OCI-LY1 (cell line): ENCODE measurements at regions not wholly inside any gene's neighbourhood (a gene's known extent, or its start where the extent isn't known, plus 50 kb on each side); places are given as distances from the start of the nearest gene placed in this dataset.
"Not testable (repeated sequence)": the region's sequence is repeated elsewhere in the genome, so short reads cannot be mapped to it uniquely, and the experiment has no call there.

ENCODE experiments used
- H2AFZ ChIP-seq: fragments of 200-600 bp; sonication (generic), shearing (Covaris generic); 2 replicates; pipeline ENCODE4 v1.6.0; 2014; ENCODE audit warnings: antibody characterized with exemption, mild to moderate bottlenecking, low read length
- H3F3A ChIP-seq: fragments of 200-600 bp; sonication (generic), shearing (Covaris generic); 2 replicates; pipeline ENCODE4 v1.6.0; 2014; ENCODE audit warnings: mild to moderate bottlenecking, antibody characterized with exemption, low read length, moderate library complexity; ENCODE audit not compliant: insufficient read depth
- H3K27ac ChIP-seq: fragments of 200-600 bp; sonication (generic); 2 replicates; pipeline ENCODE4 v1.5.1; 2014; ENCODE audit warnings: low read length, mixed run types, mild to moderate bottlenecking, low read depth; ENCODE audit not compliant: poor library complexity, severe bottlenecking
- H3K27me3 ChIP-seq: fragments of 200-600 bp; sonication (generic); 2 replicates; pipeline ENCODE4 v1.6.0; 2014; ENCODE audit warnings: antibody characterized with exemption, mild to moderate bottlenecking, low read length, moderate library complexity; ENCODE audit not compliant: insufficient read depth
- H3K36me3 ChIP-seq: fragments of 200-600 bp; sonication (generic); 2 replicates; pipeline ENCODE4 v1.6.1; 2014; ENCODE audit warnings: mild to moderate bottlenecking, antibody characterized with exemption, low read length, moderate library complexity, mixed read lengths; ENCODE audit not compliant: insufficient read depth
- H3K4me1 ChIP-seq: fragments of 200-600 bp; sonication (generic); 2 replicates; pipeline ENCODE4 v1.5.1; 2014; ENCODE audit warnings: mild to moderate bottlenecking, low read length, moderate library complexity; ENCODE audit not compliant: insufficient read depth, severe bottlenecking
- H3K4me2 ChIP-seq: fragments of 200-600 bp; sonication (generic), shearing (Covaris generic); 2 replicates; pipeline ENCODE4 v1.6.1; 2014; ENCODE audit warnings: low read length
- H3K4me3 ChIP-seq: fragments of 200-600 bp; sonication (generic); 2 replicates; pipeline ENCODE4 v1.5.1; 2014; ENCODE audit warnings: low read length, low read depth, mild to moderate bottlenecking, mixed read lengths; ENCODE audit not compliant: poor library complexity, severe bottlenecking
- H3K79me2 ChIP-seq: fragments of 200-600 bp; shearing (Covaris generic); 2 replicates; pipeline ENCODE4 v1.6.1; 2016; ENCODE audit warnings: mixed run types, low read length, mixed read lengths; ENCODE audit not compliant: insufficient read depth
- H3K9ac ChIP-seq: fragments of 200-600 bp; sonication (generic), shearing (Covaris generic); 2 replicates; pipeline ENCODE4 v1.6.1; 2014; ENCODE audit warnings: mild to moderate bottlenecking, low read length, mixed read lengths
- H3K9me2 ChIP-seq: fragments of 200-600 bp; sonication (generic), shearing (Covaris generic); 2 replicates; pipeline ENCODE4 v1.6.1; 2014; ENCODE audit warnings: low read depth, mild to moderate bottlenecking, low read length, mixed read lengths
- H3K9me3 ChIP-seq: fragments of 200-600 bp; shearing (Covaris generic); 2 replicates; pipeline ENCODE4 v1.6.1; 2014; ENCODE audit warnings: low read length, mixed read lengths
- H4K20me1 ChIP-seq: fragments of 200-600 bp; sonication (generic), shearing (Covaris generic); 2 replicates; pipeline ENCODE4 v1.6.0; 2016; ENCODE audit warnings: mild to moderate bottlenecking, low read length; ENCODE audit not compliant: insufficient read depth
- EZH2 ChIP-seq: fragments of 200-600 bp; sonication (generic), shearing (Covaris generic); IDR thresholded peaks from 2 replicates; pipeline ENCODE4 v1.8.0; 2017; ENCODE audit warnings: borderline replicate concordance, mixed run types, mild to moderate bottlenecking, antibody characterized with exemption, low read length, moderate library complexity, mixed read lengths
- TF ChIP-seq, protein P1 (sequence below): fragments of 200-600 bp; sonication (generic), shearing (Covaris generic); IDR thresholded peaks from 2 replicates; pipeline ENCODE4 v1.5.1; 2017; ENCODE audit warnings: mild to moderate bottlenecking, antibody characterized with exemption, low read length, moderate library complexity, mixed read lengths

DNA sequence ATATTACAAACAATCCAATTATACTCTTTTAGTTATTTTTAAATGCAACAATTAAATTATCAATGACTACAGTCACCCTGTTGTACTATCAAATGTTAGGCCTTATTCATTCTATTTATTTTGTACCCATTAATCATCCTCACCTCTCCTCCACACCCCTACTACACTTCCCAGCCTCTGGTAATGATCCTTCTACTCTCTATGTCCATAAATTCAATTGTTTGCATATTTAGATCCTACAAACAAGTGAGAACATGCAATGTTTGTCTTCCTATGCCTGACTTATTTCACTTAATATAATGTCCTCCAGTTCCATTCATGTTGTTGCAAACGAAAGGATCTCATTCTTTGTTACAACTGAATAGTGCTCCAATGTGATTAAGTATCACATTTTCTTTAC, 1414.6 kb downstream of the SLITRK1 start:
- Histone ChIP-seq H3K9ac (no peak overlapping the region), H3K9me2 (no peaks in the 10 kb centered on the region), H3K36me3 (no peaks in the 10 kb centered on the region), H3K4me2 (no peak overlapping the region), H2AFZ (no peak overlapping the region), H3F3A (no peaks in the 10 kb centered on the region), H4K20me1 (no peaks in the 10 kb centered on the region), H3K4me3 (no peak overlapping the region), H3K4me1 (no peaks in the 10 kb centered on the region), H3K79me2 (no peaks in the 10 kb centered on the region), H3K27me3 (no peaks in the 10 kb centered on the region), H3K9me3 (no peaks in the 10 kb centered on the region), H3K27ac (no peak overlapping the region)
- no peak for TF ChIP-seq EZH2
- TF ChIP-seq, protein P1, sequence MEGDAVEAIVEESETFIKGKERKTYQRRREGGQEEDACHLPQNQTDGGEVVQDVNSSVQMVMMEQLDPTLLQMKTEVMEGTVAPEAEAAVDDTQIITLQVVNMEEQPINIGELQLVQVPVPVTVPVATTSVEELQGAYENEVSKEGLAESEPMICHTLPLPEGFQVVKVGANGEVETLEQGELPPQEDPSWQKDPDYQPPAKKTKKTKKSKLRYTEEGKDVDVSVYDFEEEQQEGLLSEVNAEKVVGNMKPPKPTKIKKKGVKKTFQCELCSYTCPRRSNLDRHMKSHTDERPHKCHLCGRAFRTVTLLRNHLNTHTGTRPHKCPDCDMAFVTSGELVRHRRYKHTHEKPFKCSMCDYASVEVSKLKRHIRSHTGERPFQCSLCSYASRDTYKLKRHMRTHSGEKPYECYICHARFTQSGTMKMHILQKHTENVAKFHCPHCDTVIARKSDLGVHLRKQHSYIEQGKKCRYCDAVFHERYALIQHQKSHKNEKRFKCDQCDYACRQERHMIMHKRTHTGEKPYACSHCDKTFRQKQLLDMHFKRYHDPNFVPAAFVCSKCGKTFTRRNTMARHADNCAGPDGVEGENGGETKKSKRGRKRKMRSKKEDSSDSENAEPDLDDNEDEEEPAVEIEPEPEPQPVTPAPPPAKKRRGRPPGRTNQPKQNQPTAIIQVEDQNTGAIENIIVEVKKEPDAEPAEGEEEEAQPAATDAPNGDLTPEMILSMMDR: no peak

DNA sequence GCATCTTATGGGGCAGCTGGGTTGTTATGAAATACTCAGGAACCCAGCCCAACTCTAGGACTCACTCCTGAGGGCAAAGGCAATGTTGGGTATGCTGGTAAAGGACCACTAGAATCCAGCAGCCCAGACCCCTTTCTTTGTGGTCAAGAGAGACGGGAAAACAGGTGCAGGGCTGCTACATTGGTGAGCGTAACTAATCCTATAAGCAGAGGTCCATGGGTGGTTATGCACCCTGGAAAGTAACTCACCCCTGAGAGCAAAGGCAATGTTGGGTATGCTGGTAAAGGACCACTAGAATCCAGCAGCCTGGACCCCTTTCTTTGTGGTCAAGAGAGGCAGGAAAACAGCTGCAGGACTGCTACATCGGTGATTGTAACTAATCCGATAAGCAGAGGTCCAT, 1422.7 kb downstream of the SLITRK1 start:
- H3K27ac ChIP-seq, H3K4me3 ChIP-seq, H3K27me3 ChIP-seq, H3F3A ChIP-seq, H3K4me2 ChIP-seq, H3K9me2 ChIP-seq, H3K4me1 ChIP-seq, H2AFZ ChIP-seq, H3K36me3 ChIP-seq, H4K20me1 ChIP-seq, H3K79me2 ChIP-seq, H3K9ac ChIP-seq, H3K9me3 ChIP-seq: not testable (repeated sequence)

DNA sequence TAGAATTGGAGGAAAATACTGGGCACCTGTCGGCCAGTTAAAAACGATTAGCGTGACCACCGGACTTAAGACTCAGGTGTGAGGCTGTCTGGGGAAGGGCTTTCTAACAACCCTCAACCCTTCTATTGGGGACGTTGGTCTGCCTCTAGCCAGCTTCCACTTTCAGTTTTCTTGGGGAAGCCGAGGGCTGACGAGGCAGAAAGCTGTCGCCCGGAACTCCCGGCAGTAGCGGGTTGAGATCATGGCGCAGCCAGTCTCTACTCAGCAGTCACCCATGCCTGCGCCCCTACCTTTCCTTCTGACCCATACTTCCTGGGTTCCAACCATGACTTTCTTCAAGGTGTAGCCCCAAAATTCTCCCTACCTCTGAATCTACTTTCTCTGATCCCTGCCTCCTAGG, 1424.1 kb downstream of the SLITRK1 start:
- Histone ChIP-seq H3K9me3 (no peaks in the 10 kb centered on the region), H3K9me2 (no peaks in the 10 kb centered on the region), H3K4me2 (no peak overlapping the region), H3K27me3 (no peaks in the 10 kb centered on the region), H3K9ac (no peak overlapping the region), H3K79me2 (no peaks in the 10 kb centered on the region), H3K36me3 (no peaks in the 10 kb centered on the region), H2AFZ (no peak overlapping the region), H4K20me1 (no peaks in the 10 kb centered on the region), H3K4me3 (no peak overlapping the region), H3K27ac (no peak overlapping the region), H3K4me1 (no peaks in the 10 kb centered on the region), H3F3A (no peaks in the 10 kb centered on the region)
- TF ChIP-seq, protein P1: no peak
- no peak for TF ChIP-seq EZH2

- H3K27me3 ChIP-seq, H3K4me2 ChIP-seq, H4K20me1 ChIP-seq, H3K27ac ChIP-seq, H2AFZ ChIP-seq, H3K4me3 ChIP-seq, H3K9me3 ChIP-seq, H3F3A ChIP-seq, H3K9ac ChIP-seq, H3K9me2 ChIP-seq, H3K79me2 ChIP-seq, H3K4me1 ChIP-seq, H3K36me3 ChIP-seq: not testable (repeated sequence)
These were observed 1424.7 kb downstream of the SLITRK1 start for GRCh38 chr13:82457548-82457947.
